SKM-1 (cell line): ENCODE measurements at regions not wholly inside any gene's neighbourhood (a gene's known extent, or its start where the extent isn't known, plus 50 kb on each side); places are given as distances from the start of the nearest gene placed in this dataset.
A peak's percentile ranks its signal among the peaks of the same experiment; 100 is the strongest.

Experiments
- DNase-seq: peaks from one replicate; lab custom pipeline; 2025; ENCODE audit not compliant: unreplicated experiment; lab: John Stamatoyannopoulos, UW

DNA sequence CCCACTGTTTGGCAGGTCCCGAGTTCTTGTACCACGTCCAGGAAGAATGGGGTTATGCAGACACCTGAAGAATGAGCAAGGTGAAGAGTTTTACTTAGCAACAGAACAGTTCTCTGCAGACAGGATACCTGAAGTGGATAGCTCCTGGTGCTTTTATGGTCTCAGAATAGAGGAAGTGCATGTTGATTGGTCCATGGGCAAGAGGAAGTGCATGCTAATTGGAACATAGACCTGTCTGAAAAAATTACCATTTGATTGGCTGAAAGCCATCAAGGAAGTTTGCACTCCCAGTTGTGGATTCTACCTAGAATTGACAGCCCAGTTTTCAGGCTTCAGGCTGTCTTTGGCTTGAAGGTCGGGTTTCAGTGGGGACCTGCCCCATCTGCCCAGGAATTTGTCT lies 887.5 kb downstream of the FAT4 start:
- DNase-seq: no peak

DNA sequence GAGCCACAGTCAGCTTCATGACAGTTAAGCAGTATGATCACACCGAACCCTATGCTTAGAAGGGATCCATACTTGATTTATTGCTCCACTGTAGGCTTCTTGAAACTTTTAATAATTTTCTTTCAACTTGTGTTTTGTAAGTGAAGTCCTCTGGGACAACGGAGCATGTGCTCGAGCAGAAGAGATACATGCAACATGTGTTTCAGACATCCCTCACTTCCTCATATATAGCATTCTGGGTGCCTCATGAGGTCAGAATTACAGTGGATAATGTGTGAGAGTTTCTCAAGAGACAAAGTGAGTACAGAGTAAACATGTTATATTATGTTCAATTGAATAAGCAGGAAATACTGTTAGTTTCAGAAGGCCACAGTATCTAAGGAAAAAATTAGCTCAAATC lies 893.2 kb downstream of the FAT4 start:
- DNase-seq: no peak

DNA sequence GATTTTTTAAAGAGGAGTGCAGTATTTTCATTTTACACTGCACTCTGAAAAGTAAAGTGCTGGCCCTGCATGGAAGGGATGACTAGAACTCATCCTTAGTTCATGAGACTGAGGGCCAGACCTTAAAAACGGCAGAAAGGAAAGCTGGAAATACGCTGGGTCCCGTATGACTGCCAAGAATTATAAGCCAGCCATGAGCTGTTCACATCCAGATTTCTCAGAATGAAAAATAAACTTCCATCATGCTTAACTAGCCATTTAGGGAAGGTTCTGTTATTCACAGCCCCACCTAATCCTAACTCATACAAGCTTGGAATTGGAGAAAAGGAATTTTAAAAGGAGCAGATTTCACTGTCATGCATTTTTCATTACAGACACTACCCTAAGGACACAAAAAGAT lies 894.4 kb downstream of the FAT4 start:
- no peak for DNase-seq

GRCh38 chr4:126213996-126214395 lies 899.2 kb downstream of the FAT4 start:
- DNase-seq: no peak

DNA sequence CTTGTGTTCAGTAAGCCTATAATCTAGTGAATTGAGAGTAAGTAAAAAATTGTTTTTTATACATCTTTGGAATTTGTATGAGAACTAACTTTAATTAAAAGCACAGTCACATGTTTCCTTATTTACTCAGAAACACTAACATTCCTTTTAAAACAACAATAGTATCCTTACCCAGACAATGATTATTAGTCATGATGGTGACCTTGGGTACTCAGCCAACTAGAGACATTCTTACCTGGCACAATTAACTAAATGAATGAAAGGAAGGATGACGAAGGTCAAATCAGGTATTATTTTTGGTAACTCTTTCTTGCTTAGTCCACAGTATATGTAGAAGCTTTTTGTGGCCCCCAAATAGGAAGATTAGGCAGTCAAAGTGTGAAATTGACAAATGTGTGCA lies 901.0 kb downstream of the FAT4 start:
- DNase-seq: no peak

DNA sequence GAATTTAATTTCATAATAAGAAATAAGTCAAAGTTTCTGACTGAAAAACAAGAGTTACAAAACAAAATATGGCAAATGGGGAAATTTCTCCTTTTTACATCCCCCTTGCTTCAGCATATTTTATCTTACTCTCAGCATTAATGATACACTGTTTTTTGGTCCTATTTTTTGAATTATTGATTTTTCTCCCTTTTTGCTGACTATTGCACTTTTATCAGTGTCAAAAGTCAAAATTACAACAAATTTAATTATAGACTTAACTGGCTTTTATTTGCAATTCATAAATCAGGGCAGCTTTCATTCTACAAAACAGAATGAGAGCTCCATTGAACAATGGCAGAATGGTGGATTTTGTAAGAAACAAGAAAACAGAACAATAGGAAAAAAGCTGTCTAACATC lies 901.9 kb downstream of the FAT4 start:
- DNase-seq: no peak

DNA sequence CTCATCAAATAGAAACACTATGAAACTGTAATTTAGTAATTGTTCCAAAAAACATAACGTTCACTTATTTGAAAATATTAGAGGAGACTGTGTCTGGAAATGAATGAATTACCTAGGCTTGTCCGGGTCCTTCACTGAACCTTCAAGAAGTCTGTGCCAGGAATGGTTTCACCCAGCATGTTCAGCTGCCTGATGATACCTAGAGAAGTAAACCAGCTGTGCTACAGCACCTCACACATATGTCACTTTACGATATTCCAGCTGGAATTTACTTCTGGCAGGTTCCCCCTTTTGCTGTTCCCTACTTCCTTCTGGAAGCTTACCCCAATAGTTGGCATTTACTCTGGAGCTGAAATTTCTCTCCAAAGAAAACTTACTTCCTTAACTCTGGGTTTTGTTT lies 906.5 kb downstream of the FAT4 start:
- DNase-seq: no peak

- DNase-seq: no peak
Observed at GRCh38 chr4:126221717-126222340, 907.1 kb downstream of the FAT4 start.

- DNase-seq: peak; percentile 2
Observed at GRCh38 chr4:126223784-126224407, 909.1 kb downstream of the FAT4 start.

DNA sequence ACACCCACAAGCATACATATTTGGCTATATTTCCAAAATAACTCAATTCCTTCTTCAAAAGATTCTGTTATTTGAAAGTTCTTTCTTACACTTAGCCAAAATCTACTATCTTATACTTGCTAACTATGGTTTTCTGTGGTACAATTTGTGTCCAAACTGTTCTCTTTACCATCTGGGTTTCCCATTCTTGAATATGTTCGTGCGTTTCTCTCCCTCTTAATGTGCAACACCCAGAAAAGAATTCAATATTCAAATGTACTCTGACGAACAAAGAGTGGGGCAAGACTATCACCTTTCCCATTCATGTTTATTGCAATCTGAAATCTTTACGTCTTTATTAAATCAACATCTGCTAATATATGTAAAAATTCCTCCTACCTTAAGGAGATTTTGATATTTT lies 912.7 kb downstream of the FAT4 start:
- DNase-seq: no peak

DNA sequence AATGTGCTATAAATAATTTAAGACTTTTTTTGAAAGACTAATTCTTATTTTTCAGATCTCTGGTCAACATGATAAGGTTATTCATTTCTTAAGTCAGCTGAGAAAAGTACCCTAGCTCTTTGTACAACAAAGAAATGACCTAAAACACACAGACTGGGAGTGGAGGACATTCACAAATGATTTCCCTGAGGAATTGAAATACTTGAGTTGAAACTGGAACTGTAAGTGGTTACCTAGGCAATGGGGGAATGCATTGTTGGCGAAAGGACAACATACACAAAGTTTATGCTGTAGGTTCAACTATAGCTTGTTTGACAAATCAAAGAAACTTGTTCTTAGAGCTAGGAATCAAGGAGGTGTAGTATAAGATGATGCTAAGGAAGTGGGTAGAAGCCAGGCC lies 915.5 kb downstream of the FAT4 start:
- no peak for DNase-seq

- DNase-seq: no peak
Observed at GRCh38 chr4:126233483-126233882, 918.7 kb downstream of the FAT4 start.

DNA sequence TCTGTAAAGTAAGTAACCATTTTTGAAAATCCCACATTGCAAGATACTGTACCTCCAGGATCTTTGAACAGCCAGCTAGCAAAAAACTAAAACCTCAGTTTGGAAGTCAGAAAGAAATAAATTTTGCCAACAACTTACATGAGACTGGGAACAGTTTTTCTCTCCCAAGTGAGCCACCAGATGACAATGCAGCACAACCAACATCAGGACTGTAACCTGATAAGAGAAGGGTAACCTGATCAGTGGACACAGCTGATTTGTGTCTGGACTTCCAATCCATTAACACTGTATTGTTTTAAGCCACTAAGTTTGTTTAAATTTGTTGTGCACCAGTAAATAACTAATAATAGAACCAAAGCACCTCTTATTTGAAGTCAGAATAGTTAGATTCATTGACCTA lies 923.3 kb downstream of the FAT4 start:
- no peak for DNase-seq

DNA sequence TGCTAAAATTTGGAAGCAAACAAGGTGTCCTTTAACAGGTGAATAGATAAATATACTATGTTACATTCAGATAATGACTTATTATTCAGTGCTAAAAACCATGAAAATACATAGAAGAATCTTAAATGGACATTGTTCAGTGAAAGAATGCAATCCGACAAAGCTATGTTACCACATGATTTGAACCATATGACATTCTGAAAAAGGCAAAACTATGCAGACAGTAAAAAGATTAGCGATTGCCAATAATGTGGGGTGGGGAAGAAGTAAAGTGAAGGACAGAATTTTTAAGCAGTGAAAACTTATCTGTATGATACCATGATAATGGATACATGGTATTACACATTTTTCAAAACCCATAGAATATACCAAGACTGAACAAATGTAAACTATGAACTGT lies 926.9 kb downstream of the FAT4 start:
- DNase-seq: no peak

- no peak for DNase-seq
Observed at GRCh38 chr4:126242679-126243390, 928.1 kb downstream of the FAT4 start.

DNA sequence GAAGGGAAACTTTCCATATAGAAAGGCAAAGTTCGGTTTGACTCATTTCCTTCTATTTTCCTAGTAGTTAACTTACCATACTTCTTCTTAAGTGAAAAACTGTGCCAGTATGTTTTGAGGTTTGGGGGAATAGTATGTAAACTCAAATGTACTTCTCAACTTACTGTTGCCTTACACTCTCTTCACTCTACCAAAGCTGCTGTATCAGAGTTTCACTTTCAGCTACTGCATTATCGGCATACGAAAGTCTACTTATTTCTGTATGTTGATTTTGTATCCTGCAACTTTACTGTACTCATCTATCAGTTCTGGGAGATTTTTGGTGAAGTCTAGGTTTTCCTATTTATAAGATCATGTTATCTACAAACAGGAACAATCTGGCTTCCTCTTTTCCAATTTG lies 932.7 kb downstream of the FAT4 start:
- no peak for DNase-seq

DNA sequence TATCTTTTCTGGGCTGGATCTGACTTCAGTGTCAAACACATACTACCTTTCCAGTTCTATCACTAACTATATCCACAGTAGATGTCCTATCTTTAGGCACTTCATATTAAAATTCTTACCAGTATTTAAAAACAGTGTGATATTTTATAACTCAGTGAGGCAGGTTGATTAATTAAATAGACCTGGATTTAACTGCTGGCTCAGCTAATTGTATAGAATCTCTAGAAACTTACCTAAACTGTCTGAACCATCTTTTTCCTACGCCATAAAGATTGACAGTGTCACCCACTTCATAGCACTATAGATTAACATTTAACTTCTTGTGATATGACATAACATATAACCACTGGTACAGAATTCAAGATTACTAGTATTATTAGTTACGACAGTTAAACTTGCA lies 935.3 kb downstream of the FAT4 start:
- no peak for DNase-seq

DNA sequence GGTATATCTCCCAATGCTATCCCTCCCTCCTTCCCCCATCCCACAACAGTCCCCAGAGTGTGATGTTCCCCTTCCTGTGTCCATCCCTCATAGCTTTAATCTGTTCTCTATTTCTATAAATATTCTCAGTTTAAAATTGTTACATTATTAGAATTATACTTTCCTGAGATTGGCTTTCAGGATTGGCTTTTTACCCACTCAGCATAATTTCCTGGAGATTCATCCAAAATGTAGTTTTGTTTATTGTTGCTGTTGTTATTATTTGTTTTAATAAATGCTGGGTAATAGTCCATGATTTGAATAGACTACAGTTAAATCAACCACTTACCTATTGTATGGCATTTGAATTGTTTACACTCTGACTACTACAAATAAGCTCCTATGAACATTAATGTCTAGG lies 936.4 kb downstream of the FAT4 start:
- DNase-seq: no peak

DNA sequence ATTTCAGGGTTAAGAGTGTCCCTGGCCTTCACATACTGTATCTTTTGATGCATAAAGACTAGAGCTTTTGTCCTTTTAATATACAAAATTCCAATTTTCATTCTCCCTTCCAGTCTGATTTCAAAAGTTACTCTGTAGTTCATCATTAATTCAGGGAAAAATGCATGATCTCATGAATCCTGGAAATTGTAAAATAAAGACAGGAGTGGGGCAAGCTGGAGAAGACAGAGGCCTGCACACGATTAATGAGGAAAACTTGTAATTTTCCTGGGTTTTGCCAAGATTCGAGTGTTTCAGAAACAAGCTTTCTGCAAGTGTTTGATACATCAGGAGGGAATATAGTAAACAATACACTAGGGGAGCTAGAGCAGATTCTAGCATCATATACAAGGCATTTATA lies 947.9 kb downstream of the FAT4 start:
- no peak for DNase-seq

DNA sequence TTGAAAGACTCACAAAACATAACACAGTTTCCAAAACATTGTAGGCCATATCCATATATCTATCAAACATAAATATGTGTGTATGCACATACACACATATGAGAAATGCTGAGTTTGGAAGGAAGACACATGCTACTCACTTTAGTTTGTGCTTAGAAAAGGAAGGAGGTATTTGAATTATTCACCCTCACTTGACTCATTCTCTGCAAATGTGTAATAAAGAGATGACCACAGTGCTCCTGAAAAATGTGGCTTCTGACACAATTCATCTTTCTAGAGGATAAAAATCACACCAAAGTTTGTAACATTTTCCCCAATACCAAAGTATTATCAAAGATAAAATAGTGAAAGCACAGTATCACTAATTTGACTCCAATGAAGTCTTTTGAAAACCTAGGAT lies 950.1 kb downstream of the FAT4 start:
- DNase-seq: no peak

- DNase-seq: no peak
Observed at GRCh38 chr4:126265888-126266287, 951.1 kb downstream of the FAT4 start.

GRCh38 chr4:126267689-126268088 lies 952.9 kb downstream of the FAT4 start:
- no peak for DNase-seq

GRCh38 chr4:126268106-126268505 lies 953.4 kb downstream of the FAT4 start:
- no peak for DNase-seq
